Stimulated activated CD8-positive, alpha-beta memory T cell treated with anti-CD3 and anti-CD28 coated beads, Interleukin-4, amount 100 ng/mL, for 48 hours (primary cell): ENCODE measurements at regions not wholly inside any gene's neighbourhood (a gene's known extent, or its start where the extent isn't known, plus 50 kb on each side); places are given as distances from the start of the nearest gene placed in this dataset.

Experiments
- DNase-seq: peaks from one replicate; pipeline ENCODE4 v3.0.0-alpha.2; 2020

- DNase-seq = no peak
These were observed 246.5 kb upstream of the C1orf174 start for GRCh38 chr1:4146614-4147013.

GRCh38 chr1:4147509-4147908 is 247.4 kb upstream of the C1orf174 start:
- no peak for DNase-seq

- no peak for DNase-seq
These were observed 249.2 kb upstream of the C1orf174 start for GRCh38 chr1:4149281-4149680.

- no peak for DNase-seq
These were observed 249.8 kb upstream of the C1orf174 start for GRCh38 chr1:4149831-4150230.

- DNase-seq = no peak
These were observed 250.2 kb upstream of the C1orf174 start for GRCh38 chr1:4150262-4150661.

GRCh38 chr1:4152266-4152665 is 252.2 kb upstream of the C1orf174 start:
- DNase-seq = no peak

- no peak for DNase-seq
These were observed 253.5 kb upstream of the C1orf174 start for GRCh38 chr1:4153571-4153970.

GRCh38 chr1:4156241-4156973 is 256.3 kb upstream of the C1orf174 start:
- DNase-seq = no peak

GRCh38 chr1:4160181-4160580 is 260.1 kb upstream of the C1orf174 start:
- DNase-seq = no peak

- DNase-seq = no peak
These were observed 261.4 kb upstream of the C1orf174 start for GRCh38 chr1:4161366-4162006.

GRCh38 chr1:4164965-4165364 is 264.9 kb upstream of the C1orf174 start:
- DNase-seq = no peak

- DNase-seq = no peak
These were observed 265.7 kb upstream of the C1orf174 start for GRCh38 chr1:4165686-4166300.

GRCh38 chr1:4166713-4167112 is 266.6 kb upstream of the C1orf174 start:
- DNase-seq = no peak

- no peak for DNase-seq
These were observed 269.9 kb upstream of the C1orf174 start for GRCh38 chr1:4169991-4170390.

GRCh38 chr1:4170548-4171340 is 270.7 kb upstream of the C1orf174 start:
- no peak for DNase-seq

- no peak for DNase-seq
These were observed 271.7 kb upstream of the C1orf174 start for GRCh38 chr1:4171480-4172450.

GRCh38 chr1:4172644-4173599 is 272.9 kb upstream of the C1orf174 start:
- DNase-seq = peak; percentile 37

- no peak for DNase-seq
These were observed 273.7 kb upstream of the C1orf174 start for GRCh38 chr1:4173731-4174130.

- no peak for DNase-seq
These were observed 274.5 kb upstream of the C1orf174 start for GRCh38 chr1:4174291-4175200.
